Osteocyte (in vitro differentiated cells): ENCODE measurements at regions not wholly inside any gene's neighbourhood (a gene's known extent, or its start where the extent isn't known, plus 50 kb on each side); places are given as distances from the start of the nearest gene placed in this dataset.

Source experiments
- DNase-seq: peaks from one replicate; pipeline ENCODE4 v3.0.0; 2021; ENCODE audit warnings: mixed read lengths; ENCODE audit not compliant: unreplicated experiment; ENCODE audit errors: extremely low spot score
- H3K27ac Mint-ChIP-seq: one replicate; pipeline ENCODE4 v1.8.0; 2021; ENCODE audit warnings: mild to moderate bottlenecking, mixed read lengths; ENCODE audit not compliant: unreplicated experiment
- H3K27me3 Mint-ChIP-seq: one replicate; pipeline ENCODE4 v1.8.0; 2021; ENCODE audit warnings: mixed read lengths; ENCODE audit not compliant: unreplicated experiment
- H3K36me3 Mint-ChIP-seq: one replicate; pipeline ENCODE4 v1.8.0; 2021; ENCODE audit warnings: mixed read lengths; ENCODE audit not compliant: unreplicated experiment
- H3K4me1 Mint-ChIP-seq: one replicate; pipeline ENCODE4 v1.8.0; 2021; ENCODE audit warnings: mixed read lengths; ENCODE audit not compliant: unreplicated experiment
- H3K4me3 Mint-ChIP-seq: one replicate; pipeline ENCODE4 v1.8.0; 2021; ENCODE audit warnings: mild to moderate bottlenecking, moderate library complexity, mixed read lengths; ENCODE audit not compliant: unreplicated experiment
- H3K9me3 Mint-ChIP-seq: one replicate; pipeline ENCODE4 v1.8.0; 2021; ENCODE audit warnings: mixed read lengths; ENCODE audit not compliant: unreplicated experiment
- TF ChIP-seq, protein P1 (sequence below): fragments of 200-600 bp; sonication (generic); IDR thresholded peaks from 2 replicates; pipeline ENCODE4 v1.5.0; 2021; ENCODE audit warnings: antibody characterized with exemption, mild to moderate bottlenecking, moderate library complexity

DNA sequence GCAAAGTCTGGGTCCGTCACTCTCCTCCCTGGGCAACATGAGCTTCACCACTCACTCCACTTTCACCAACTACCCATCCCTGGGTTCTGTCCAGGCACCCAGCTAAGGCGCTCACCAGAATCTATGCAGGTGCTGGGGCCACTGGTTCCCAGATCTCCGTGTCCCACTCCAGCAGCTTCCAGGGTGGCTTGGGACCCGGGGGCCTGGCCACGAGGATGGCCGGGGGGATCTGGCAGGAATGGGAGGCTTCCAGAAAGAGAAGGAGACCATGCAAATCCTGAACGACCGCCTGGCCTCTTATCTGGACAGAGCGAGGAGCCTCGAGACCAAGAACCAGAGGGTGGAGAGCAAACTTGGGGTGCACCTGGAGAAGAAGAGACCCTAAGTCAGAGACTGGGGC, 1611.0 kb upstream of the ACO1 start:
- TF ChIP-seq, protein P1, sequence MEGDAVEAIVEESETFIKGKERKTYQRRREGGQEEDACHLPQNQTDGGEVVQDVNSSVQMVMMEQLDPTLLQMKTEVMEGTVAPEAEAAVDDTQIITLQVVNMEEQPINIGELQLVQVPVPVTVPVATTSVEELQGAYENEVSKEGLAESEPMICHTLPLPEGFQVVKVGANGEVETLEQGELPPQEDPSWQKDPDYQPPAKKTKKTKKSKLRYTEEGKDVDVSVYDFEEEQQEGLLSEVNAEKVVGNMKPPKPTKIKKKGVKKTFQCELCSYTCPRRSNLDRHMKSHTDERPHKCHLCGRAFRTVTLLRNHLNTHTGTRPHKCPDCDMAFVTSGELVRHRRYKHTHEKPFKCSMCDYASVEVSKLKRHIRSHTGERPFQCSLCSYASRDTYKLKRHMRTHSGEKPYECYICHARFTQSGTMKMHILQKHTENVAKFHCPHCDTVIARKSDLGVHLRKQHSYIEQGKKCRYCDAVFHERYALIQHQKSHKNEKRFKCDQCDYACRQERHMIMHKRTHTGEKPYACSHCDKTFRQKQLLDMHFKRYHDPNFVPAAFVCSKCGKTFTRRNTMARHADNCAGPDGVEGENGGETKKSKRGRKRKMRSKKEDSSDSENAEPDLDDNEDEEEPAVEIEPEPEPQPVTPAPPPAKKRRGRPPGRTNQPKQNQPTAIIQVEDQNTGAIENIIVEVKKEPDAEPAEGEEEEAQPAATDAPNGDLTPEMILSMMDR: no peak
- Mint-ChIP-seq H3K4me1 (no peaks in the 10 kb centered on the region), H3K36me3 (no peaks in the 10 kb centered on the region), H3K9me3 (peaks cover 5% of the 10 kb centered on the region), H3K4me3 (no peak overlapping the region), H3K27me3 (no peaks in the 10 kb centered on the region), H3K27ac (no peak overlapping the region)
- no peak for DNase-seq

DNA sequence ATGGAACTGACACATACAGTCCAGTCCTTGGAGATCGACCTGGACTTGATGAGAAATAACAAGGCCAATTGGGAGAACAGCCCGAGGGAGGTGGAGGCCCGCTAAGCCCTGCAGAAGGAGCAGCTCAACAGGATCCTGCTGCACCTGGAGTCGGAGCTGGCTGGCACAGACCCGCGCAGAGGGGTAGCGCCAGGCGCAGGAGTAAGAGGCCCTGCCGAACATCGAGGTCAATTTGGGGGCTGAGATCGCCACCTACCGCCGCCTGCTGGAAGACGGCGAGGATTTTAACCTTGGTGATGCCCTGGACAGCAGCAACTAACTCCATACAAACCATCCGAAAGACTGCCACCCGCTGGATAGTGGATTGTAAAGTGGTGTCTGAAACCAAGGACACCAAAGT, 1610.1 kb upstream of the ACO1 start:
- DNase-seq: peak; percentile 81
- peaks cover 5% of the 10 kb centered on the region for H3K9me3 Mint-ChIP-seq
- H3K36me3 Mint-ChIP-seq: no peaks in the 10 kb centered on the region
- H3K4me1 Mint-ChIP-seq: no peaks in the 10 kb centered on the region
- H3K4me3 Mint-ChIP-seq: no peak overlapping the region
- no peaks in the 10 kb centered on the region for H3K27me3 Mint-ChIP-seq
- no peak overlapping the region for H3K27ac Mint-ChIP-seq
- TF ChIP-seq, protein P1: no peak

DNA sequence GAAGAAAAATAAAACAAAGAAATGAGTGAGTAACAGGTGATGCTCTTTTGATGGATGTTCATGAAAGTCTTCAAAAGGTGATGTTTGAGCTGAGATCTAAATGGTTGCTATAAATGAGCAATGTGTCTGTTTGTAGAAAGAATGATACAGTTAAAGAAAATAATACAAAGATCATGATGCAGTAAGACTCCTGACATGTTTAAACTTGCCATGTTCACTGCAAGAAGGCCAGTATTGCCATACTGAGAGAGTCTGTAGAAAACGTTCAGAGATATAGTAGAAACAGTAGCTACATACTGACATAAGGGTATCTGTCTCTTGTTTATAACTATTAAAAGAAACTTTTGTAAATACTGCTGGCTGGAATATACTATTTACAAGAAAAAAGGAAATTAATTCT, 1609.2 kb upstream of the ACO1 start:
- no peaks in the 10 kb centered on the region for H3K27me3 Mint-ChIP-seq
- H3K27ac Mint-ChIP-seq: no peak overlapping the region
- H3K4me1 Mint-ChIP-seq: no peaks in the 10 kb centered on the region
- H3K36me3 Mint-ChIP-seq: no peaks in the 10 kb centered on the region
- no peak overlapping the region for H3K4me3 Mint-ChIP-seq
- H3K9me3 Mint-ChIP-seq: peaks cover 5% of the 10 kb centered on the region
- TF ChIP-seq, protein P1: no peak
- DNase-seq: no peak

DNA sequence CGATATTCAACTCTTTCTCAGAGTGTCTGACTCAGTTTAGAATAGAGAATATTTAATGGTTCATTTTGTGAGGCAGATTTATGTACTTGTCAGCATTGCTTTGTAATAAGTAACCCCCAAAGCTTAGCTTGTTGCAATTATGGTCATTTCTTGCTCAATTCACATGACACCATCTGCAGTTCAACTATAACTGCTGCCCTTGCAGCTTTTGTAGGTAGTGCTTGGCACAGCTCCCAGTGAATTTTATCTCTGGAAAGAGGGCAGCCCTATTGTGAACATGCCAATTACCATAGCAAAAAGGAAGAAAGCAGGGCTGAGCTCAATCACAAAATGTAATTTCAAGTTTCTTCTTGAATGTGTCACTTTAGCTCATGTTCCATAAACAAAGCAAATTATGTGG, 1587.7 kb upstream of the ACO1 start:
- Mint-ChIP-seq H3K4me1 (no peaks in the 10 kb centered on the region), H3K27ac (no peak overlapping the region), H3K27me3 (no peaks in the 10 kb centered on the region), H3K9me3 (peaks cover under 1% of the 10 kb centered on the region), H3K4me3 (no peak overlapping the region), H3K36me3 (no peaks in the 10 kb centered on the region)
- TF ChIP-seq, protein P1: no peak
- no peak for DNase-seq

DNA sequence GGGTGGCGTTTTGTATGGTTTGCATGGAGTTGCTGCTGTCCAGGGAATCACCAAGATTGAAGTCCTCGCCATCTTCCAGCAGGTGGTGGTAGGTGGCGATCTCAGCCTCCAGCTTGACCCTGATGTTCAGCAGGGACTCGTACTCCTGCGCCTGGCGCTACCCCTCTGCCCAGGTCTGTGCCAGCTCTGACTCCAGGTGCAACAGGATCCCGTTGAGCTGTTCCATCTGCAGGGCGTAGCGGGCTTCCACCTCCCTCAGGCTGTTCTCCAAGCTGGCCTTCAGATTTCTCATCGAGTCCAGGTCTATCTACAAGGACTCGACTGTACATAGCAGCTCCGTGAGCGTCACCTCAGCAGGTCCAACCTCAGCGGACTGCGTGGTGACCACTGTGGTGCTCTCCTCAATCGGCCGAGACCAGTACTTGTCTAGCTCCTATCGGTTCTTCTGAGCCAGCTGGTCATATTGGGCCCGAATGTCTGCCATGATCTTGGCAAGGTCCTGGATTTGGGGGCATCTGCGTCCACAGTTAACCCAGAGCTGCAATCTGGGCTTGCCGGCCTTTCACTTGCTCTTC, 1584.8 kb upstream of the ACO1 start:
- no peaks in the 10 kb centered on the region for H3K27me3 Mint-ChIP-seq
- no peak overlapping the region for H3K27ac Mint-ChIP-seq
- TF ChIP-seq, protein P1: no peak
- H3K9me3 Mint-ChIP-seq: peaks cover 7% of the 10 kb centered on the region
- no peak overlapping the region for H3K4me3 Mint-ChIP-seq
- H3K36me3 Mint-ChIP-seq: no peaks in the 10 kb centered on the region
- DNase-seq: no peak
- H3K4me1 Mint-ChIP-seq: no peaks in the 10 kb centered on the region
